Activated CD8-positive, alpha-beta memory T cell treated with anti-CD3 and anti-CD28 coated beads for 36 hours (primary cell): ENCODE measurements at regions not wholly inside any gene's neighbourhood (a gene's known extent, or its start where the extent isn't known, plus 50 kb on each side); places are given as distances from the start of the nearest gene placed in this dataset.

Experiments used
- CTCF ChIA-PET: fragments of 350-600 bp; sonication (Branson Sonifier 250); formaldehyde crosslinking; loops from one replicate; lab custom pipeline; 2021; ENCODE audit warnings: antibody characterized with exemption; lab: Charles Lee
- POLR2A ChIA-PET: fragments of 350-600 bp; sonication (Branson Sonifier 250); formaldehyde crosslinking; loops from one replicate; lab custom pipeline; 2021; ENCODE audit warnings: antibody characterized with exemption; lab: Charles Lee

DNA sequence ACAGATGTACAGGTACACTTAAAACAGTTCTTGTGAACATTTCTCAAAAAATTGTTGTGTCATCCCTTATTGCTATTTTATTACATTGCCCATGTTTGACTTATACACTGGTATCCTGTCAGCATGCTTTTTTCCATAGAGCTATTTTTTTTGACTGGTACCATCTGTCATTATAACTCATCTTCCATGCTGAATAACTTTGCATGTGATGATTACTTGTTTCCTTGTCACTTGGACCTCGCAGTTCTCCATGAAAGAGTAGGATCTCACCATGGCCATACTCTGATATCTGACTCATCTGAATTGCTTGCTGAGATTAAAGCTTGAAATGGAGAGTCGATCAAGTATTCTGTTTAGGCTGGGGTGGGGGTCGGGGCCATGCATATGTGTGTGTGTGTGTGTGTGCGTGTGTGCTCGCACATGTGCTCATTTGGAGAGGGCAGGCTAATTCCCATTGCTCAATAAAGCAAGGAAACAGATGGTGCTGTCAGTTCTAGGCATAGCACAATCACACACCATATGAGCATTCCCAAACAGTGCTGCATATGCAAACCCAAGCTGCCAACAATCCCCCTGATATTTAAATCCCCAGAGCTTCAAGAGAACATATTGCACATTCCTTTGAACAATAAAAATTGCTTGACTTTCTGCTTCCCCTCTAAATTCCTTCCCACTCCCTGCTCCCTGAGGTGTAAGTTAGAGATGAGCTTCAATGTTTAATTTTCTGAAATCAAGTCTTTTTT lies 62.9 kb downstream of the NHLRC3 start:
- CTCF ChIA-PET: interaction anchor here (0.8 kb wide), 1 partner anchor 32 kb away, joined by 3 read pairs; no protein-coding TSS in a partner anchor
- POLR2A ChIA-PET: no interaction called here

DNA sequence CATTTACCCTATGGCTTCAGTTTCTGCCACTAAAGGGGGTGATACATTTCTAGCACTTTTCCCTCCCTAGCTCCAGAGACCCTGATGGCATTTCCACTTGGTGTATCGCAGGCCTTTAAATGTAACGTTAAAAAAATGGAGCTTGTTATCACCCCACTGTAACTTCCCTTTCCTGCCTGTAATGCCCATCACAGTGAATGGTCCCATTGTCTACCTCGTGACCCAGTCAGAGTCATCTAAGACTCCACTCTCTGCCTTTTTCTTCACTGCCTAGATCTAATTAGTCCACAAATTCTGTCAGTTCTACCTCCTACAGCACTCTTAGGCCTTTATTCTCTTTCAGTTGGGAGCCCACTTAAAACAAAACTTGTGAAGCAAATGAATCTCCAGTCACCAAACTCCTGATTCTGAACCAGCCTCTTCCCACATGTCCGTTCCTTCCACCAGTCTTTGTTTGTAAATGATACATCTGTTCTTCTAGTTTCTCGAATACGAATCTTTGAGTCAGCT lies 64.8 kb downstream of the NHLRC3 start:
- CTCF ChIA-PET: no interaction called here
- POLR2A ChIA-PET: no interaction called here

GRCh38 chr13:39105110-39105509 lies 66.9 kb downstream of the NHLRC3 start:
- ChIA-PET POLR2A (no interaction called here), CTCF (no interaction called here)

- ChIA-PET POLR2A (no interaction called here), CTCF (no interaction called here)
Measured at GRCh38 chr13:39106216-39107005, 68.2 kb downstream of the NHLRC3 start.

GRCh38 chr13:39107561-39107960 lies 69.3 kb downstream of the NHLRC3 start:
- ChIA-PET POLR2A (no interaction called here), CTCF (no interaction called here)

- ChIA-PET CTCF (no interaction called here), POLR2A (no interaction called here)
Measured at GRCh38 chr13:39108783-39109182, 70.5 kb downstream of the NHLRC3 start.

- POLR2A ChIA-PET: no interaction called here
Measured at GRCh38 chr13:39110518-39111097, 72.4 kb downstream of the NHLRC3 start.

GRCh38 chr13:39111145-39111544 lies 72.9 kb downstream of the NHLRC3 start:
- POLR2A ChIA-PET: no interaction called here
- CTCF ChIA-PET: no interaction called here

More at GRCh38 chr13:39110518-39111097, 72.4 kb downstream of the NHLRC3 start:
- CTCF ChIA-PET: no interaction called here

GRCh38 chr13:39119422-39119821 lies 81.2 kb downstream of the NHLRC3 start:
- CTCF ChIA-PET: interaction anchor here (0.6 kb wide), 1 partner anchor 69 kb away, joined by 3 read pairs; no protein-coding TSS in a partner anchor
- POLR2A ChIA-PET: no interaction called here

GRCh38 chr13:39123578-39123977 lies 85.3 kb downstream of the NHLRC3 start:
- POLR2A ChIA-PET: no interaction called here
- CTCF ChIA-PET: no interaction called here

- POLR2A ChIA-PET: no interaction called here
- CTCF ChIA-PET: no interaction called here
Measured at GRCh38 chr13:39129213-39129612, 91.0 kb downstream of the NHLRC3 start.

DNA sequence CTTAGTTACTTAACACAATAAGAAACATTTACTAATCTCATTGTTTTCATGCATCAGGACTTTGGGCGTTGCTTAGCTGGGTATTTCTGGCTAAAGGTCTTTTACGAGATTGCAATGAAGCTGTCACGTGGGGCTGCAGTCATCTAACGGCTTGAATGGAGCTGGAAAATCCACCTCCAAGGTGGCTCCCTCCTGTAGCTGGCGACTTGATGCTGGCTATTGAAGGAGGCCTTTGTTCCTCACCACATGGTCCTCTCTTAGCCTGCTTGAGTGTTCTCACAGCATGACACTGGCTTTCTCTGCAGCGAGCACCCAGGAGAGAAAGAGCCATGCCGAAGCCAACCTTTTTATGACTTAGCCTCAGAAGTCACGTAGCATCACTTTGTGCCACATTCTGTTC lies 92.0 kb downstream of the NHLRC3 start:
- CTCF ChIA-PET: no interaction called here
- POLR2A ChIA-PET: no interaction called here

DNA sequence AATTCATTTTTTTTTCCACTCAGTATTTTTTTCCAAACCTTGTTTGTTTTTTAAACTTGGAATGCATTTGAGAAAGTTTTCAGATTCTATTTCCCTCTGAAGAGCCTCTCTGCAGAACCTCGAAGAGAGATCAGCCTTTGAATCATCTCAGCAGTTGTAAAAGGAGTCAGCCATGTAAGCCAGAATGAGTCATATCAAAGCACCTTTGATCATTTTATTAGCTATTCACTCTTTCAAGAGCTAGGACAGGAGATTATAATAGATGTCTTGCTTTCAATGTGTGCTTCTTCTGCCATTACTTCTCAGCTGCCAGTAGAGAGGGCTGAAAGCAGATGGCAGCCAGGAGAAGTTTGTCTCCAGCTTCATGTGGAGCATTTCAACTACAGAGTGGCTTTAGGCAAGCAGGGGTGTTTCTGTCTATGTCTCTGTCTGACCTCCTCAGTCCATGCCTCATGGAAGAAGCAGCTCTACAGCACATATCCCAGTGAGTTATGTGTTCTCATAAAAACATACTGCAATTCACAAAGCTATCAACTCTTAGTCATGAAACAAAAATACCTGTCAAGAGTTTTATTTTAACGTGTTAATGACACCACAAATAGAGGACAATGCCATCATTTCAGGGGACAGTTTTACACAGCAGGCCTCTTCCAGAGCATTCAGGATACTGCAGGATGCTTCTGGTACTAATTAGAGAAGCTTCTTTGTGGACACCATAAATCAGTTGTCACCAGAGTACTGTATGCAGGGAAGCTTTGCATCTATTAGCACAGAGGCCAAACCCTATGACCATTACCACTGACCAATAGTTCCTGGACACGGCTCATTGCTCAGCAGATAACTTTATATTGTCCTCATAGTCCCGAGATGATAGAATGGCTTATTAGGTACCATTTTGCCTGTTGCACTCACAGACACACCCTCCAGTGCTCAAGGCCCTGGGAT lies 94.3 kb downstream of the NHLRC3 start:
- ChIA-PET CTCF (interaction anchor here (1.0 to 1.1 kb wide), 2 partner anchors 18 to 32 kb away, joined by 3 read pairs; no protein-coding TSS in a partner anchor), POLR2A (no interaction called here)

DNA sequence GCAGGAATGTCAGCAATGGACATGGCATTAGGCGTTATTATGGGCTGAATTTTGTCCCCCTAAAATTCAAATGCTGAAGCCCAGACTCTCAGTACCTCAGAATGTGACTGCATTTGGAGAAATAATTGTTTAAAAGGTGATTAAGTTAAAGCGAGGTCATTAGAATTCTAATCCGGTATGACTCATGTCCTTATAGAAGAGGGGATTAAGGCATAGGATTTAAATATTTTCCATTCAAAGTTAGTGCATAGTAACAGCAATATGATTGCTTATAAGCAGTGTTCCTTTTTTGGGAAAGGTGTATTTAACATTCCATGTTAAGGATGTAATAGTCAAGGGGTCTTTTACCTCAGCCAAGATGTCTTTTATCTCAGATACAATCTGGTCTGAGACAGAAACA lies 95.5 kb downstream of the NHLRC3 start:
- ChIA-PET CTCF (interaction anchor here (1.0 to 1.1 kb wide), 2 partner anchors 16 to 33 kb away, joined by 3 read pairs; no protein-coding TSS in a partner anchor), POLR2A (no interaction called here)

- ChIA-PET POLR2A (no interaction called here), CTCF (no interaction called here)
Measured at GRCh38 chr13:39134574-39134973, 96.3 kb downstream of the NHLRC3 start.

GRCh38 chr13:39144391-39144790 lies 106.1 kb downstream of the NHLRC3 start:
- POLR2A ChIA-PET: no interaction called here
- CTCF ChIA-PET: no interaction called here

- ChIA-PET POLR2A (no interaction called here), CTCF (interaction anchor here (0.5 to 0.6 kb wide), 2 partner anchors 113 to 438 kb away, joined by 3 read pairs; no protein-coding TSS in a partner anchor)
Measured at GRCh38 chr13:39144941-39145533, 106.8 kb downstream of the NHLRC3 start.

DNA sequence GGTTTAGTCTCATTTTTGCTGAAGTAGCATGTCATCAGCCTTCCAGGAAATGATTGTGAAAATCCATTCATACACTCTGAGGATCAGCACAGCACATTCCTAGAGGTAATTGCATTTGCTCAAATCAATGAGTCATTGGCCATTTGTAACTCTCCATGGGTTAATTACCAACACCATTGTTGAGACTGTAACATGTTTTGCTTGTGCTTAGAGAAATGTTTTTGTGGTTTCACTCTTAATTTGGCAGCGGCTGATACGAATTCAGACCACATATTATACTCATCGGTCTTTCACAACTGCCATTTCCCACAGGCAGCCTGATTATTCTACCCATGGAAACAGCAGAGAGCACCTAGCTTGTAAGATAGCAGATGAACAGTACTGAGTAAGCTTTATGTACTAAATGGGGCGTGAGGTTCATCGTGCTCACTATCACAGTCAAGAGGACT lies 110.3 kb downstream of the NHLRC3 start:
- ChIA-PET POLR2A (interaction anchor here (1.6 kb wide), 1 partner anchor 111 kb away, joined by 5 read pairs; no protein-coding TSS in a partner anchor), CTCF (no interaction called here)
